Upper lobe of left lung (tissue), 4 donors: ENCODE measurements at regions not wholly inside any gene's neighbourhood (a gene's known extent, or its start where the extent isn't known, plus 50 kb on each side); places are given as distances from the start of the nearest gene placed in this dataset.

Experiments
- POLR2A ChIP-seq, 4 donors: fragments of 450-650 bp; IDR thresholded peaks; one replicate each; pipeline ENCODE4 v1.5.1; 2016 to 2017; ENCODE audit warnings: antibody characterized with exemption in 4 of 4, mild to moderate bottlenecking in 2 of 4
- POLR2AphosphoS5 ChIP-seq, 2 donors: sonication (generic); formaldehyde crosslinking; IDR thresholded peaks; one replicate each; pipeline ENCODE4 v1.5.1; 2017; ENCODE audit warnings: antibody characterized with exemption in 2 of 2
- TF ChIP-seq, protein P1 (sequence below), 6 experiments: fragments of 450-650 bp in 4 of 6; fragments of 200-600 bp in 2 of 6; sonication (generic) in 2 of 6; IDR thresholded peaks; one replicate each; pipeline ENCODE4 v1.5.1; 2016 to 2019; ENCODE audit warnings: antibody characterized with exemption in 6 of 6

DNA sequence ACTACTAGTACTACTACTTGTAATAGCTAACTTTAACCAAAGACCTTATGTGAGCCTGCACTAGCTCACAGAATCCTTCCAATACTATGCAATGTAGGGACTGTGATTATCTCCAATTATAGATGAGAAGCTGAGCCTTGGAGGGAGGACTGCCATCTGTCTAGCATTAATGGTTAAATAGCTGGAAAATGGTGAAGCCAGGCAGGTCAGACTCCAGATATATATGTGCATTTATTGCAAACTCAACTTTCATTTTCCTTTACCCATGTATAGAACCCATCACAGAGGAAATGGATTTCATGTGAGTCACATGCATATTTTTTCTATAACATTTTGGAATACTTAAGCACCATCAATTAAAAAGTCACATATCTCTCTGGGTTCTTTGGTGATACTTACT, 229.9 kb downstream of the BCAS1 start:
- TF ChIP-seq, protein P1, sequence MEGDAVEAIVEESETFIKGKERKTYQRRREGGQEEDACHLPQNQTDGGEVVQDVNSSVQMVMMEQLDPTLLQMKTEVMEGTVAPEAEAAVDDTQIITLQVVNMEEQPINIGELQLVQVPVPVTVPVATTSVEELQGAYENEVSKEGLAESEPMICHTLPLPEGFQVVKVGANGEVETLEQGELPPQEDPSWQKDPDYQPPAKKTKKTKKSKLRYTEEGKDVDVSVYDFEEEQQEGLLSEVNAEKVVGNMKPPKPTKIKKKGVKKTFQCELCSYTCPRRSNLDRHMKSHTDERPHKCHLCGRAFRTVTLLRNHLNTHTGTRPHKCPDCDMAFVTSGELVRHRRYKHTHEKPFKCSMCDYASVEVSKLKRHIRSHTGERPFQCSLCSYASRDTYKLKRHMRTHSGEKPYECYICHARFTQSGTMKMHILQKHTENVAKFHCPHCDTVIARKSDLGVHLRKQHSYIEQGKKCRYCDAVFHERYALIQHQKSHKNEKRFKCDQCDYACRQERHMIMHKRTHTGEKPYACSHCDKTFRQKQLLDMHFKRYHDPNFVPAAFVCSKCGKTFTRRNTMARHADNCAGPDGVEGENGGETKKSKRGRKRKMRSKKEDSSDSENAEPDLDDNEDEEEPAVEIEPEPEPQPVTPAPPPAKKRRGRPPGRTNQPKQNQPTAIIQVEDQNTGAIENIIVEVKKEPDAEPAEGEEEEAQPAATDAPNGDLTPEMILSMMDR (IDR thresholded peaks at IDR 0.05) = no peak
- no peak for TF ChIP-seq POLR2AphosphoS5 (IDR thresholded peaks at IDR 0.05)
- TF ChIP-seq POLR2A (IDR thresholded peaks at IDR 0.05) = no peak
